ENCODE measurements at regions not wholly inside any gene's neighbourhood (a gene's known extent, or its start where the extent isn't known, plus 50 kb on each side); places are given as distances from the start of the nearest gene placed in this dataset.

- DNase-seq, result no peak
Observed at GRCh38 chr3:135490219-135490915, 475.2 kb upstream of the PPP2R3A start.

DNA sequence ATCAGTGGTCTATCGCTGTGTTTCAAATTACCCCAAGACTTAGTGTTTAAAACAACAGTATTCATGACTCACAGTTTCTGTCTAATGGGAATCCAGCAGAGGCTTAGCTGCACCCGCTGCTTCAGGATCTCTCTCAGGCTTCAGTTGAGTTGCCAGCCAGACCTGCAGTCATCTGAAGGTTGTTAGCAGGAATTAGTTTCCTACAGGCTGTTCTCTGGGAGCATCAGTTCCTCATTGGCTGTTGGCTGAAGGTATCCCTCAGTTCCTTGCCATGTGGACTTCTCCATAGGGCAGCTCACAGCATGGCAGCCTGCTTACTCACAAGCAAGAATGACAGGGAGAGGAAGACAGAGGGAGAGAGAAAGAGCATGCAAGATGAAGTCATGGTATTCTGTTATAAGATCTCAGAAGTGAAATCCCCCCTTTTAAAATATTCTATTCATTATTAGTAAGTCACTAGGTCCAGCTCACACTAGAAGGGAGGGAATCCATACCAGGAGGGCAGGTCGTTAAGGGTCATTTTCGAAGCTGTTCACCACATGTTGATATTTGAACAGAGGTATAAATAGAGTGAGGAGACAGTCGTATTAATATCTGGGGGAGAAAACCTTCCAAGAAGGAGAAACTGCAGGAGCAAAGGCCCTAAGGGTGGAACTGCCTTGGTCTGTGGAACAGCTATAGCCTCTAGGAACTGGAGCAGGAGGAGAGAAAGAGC, 473.9 kb upstream of the PPP2R3A start:
- DNase-seq, result no peak

GRCh38 chr3:135495891-135496290, 469.6 kb upstream of the PPP2R3A start:
- DNase-seq, result no peak

GRCh38 chr3:135497979-135498378, 467.5 kb upstream of the PPP2R3A start:
- DNase-seq, result no peak

DNA sequence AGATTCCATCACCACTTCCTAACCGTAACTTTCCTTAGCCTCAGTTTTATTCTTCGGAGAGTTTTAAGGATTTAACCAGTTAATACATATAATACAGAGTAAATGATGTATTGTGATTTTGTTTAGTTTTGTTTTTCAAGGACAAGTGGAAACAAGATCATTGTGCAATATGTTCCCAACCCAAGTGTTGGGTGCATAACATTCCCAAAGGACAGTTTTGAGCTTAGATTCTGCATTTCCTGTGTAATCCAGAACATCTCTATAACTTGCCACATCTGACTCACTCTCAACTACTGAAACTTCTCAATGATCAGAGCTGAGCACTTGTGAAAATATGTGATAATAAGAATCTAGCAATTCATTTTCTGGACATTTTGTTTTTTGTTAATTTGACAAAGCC, 466.1 kb upstream of the PPP2R3A start:
- no peak for DNase-seq

- DNase-seq, result no peak
Observed at GRCh38 chr3:135500034-135500433, 465.5 kb upstream of the PPP2R3A start.

- DNase-seq, result no peak
Observed at GRCh38 chr3:135503065-135503759, 462.3 kb upstream of the PPP2R3A start.

- DNase-seq, result no peak
Observed at GRCh38 chr3:135503760-135504686, 461.5 kb upstream of the PPP2R3A start.

GRCh38 chr3:135513106-135514059, 452.1 kb upstream of the PPP2R3A start:
- DNase-seq, result no peak

- no peak for DNase-seq
Observed at GRCh38 chr3:135514060-135514448, 451.5 kb upstream of the PPP2R3A start.

- DNase-seq, result no peak
Observed at GRCh38 chr3:135516143-135516542, 449.4 kb upstream of the PPP2R3A start.

- no peak for DNase-seq
Observed at GRCh38 chr3:135528413-135529015, 437.0 kb upstream of the PPP2R3A start.

GRCh38 chr3:135532021-135532420, 433.5 kb upstream of the PPP2R3A start:
- no peak for DNase-seq

- no peak for DNase-seq
Observed at GRCh38 chr3:135538123-135538522, 427.4 kb upstream of the PPP2R3A start.

DNA sequence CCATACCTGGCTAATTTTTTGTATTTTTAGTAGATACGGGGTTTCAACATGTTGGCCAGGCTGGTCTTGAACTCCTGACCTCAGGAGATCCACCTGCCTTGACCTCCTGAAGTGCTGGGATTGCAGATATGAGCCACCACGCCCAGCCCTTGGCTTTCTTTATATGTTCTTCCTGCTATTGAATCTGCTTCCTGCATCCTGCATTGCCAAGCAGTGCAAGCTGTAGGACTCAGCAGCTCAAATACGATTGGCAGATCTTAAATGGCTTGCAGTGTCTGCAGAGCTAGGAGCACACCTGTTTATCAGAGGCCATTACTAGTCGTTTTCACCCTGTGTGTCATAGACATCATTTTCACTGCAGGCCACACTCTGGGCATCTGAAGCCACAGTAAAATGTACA, 426.2 kb upstream of the PPP2R3A start:
- no peak for DNase-seq

- DNase-seq, result no peak
Observed at GRCh38 chr3:135539854-135540253, 425.7 kb upstream of the PPP2R3A start.

- no peak for DNase-seq
Observed at GRCh38 chr3:135549928-135550494, 415.5 kb upstream of the PPP2R3A start.

GRCh38 chr3:135556174-135556573, 409.4 kb upstream of the PPP2R3A start:
- DNase-seq, result no peak

DNA sequence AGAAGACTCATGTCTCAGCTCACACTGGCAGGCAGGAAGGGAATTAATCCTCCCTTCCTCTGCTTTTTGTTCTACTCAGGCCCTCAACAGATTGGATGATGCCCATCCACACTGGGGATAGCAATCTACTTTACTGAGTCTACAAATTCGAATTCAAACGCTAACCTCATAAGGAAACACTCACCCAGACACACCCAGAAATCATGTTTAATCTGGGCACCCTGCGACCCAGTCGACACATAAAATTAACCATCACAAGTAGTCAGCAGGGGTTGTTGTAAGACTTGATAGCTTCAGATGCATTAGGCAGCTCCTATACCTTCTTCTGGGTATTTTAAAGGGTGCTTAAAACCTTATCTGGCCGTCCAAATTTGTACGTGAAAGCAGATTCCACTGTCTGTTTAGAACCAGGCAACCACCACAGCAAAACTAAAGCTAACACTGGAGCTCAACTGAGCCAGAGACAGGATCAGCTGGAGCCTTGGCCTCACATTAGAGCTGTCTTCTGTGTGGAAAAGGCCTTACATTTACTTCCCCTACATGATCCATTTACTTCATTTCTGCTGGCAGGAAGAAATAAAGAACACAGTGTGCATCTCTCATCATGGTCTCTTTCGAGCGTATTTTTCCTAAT, 407.3 kb upstream of the PPP2R3A start:
- DNase-seq, result no peak

- DNase-seq, result no peak
Observed at GRCh38 chr3:135558906-135559305, 406.6 kb upstream of the PPP2R3A start.

Measured in CD4-positive, alpha-beta T cell treated with Interleukin-21 for 1 hour (primary cell).